CD4-positive, alpha-beta T cell (primary cell): ENCODE measurements at regions not wholly inside any gene's neighbourhood (a gene's known extent, or its start where the extent isn't known, plus 50 kb on each side); places are given as distances from the start of the nearest gene placed in this dataset.

Experiments used
- ATAC-seq: fragments of 200-7000 bp; cut with Tn5 transposase; one replicate; pipeline ENCODE4 v1.10.0; 2022; ENCODE audit warnings: mild to moderate bottlenecking; ENCODE audit not compliant: poor library complexity
- CTCF ChIA-PET: fragments of 350-600 bp; sonication (Branson Sonifier 250); formaldehyde crosslinking; loops from one replicate; lab custom pipeline; 2021; ENCODE audit warnings: antibody characterized with exemption, inconsistent platforms; lab: Charles Lee
- POLR2A ChIA-PET: fragments of 350-600 bp; sonication (Branson Sonifier 250); formaldehyde crosslinking; loops from one replicate; lab custom pipeline; 2021; ENCODE audit warnings: antibody characterized with exemption, inconsistent platforms; lab: Charles Lee
- DNase-seq, 14 experiments: peaks; one replicate each; pipeline ENCODE4 v3.0.0-alpha.2; 2013 to 2020; ENCODE audit warnings: mixed read lengths in 2 of 14
- H3K27ac ChIP-seq, 2 donors: one replicate each; pipeline versions ENCODE4 v1.5.1 to v1.7.0; 2013; ENCODE audit warnings: low read length in 2 of 2, low read depth in 1 of 2, mild to moderate bottlenecking in 1 of 2
- H3K27me3 ChIP-seq, 2 experiments: 1 replicate in 1 of 2; 2 replicates in 1 of 2; pipeline versions ENCODE4 v1.6.1 to v1.7.0; 2013; ENCODE audit warnings: low read length in 2 of 2, control low read depth in 1 of 2, mild to moderate bottlenecking in 1 of 2, moderate library complexity in 1 of 2; ENCODE audit not compliant: insufficient read depth in 2 of 2, control insufficient read depth in 1 of 2
- H3K36me3 ChIP-seq: one replicate; pipeline ENCODE4 v1.6.1; 2013; ENCODE audit warnings: low read length, control low read depth; ENCODE audit not compliant: insufficient read depth
- H3K4me1 ChIP-seq: one replicate; pipeline ENCODE4 v1.6.1; 2013; ENCODE audit warnings: low read length, control low read depth; ENCODE audit not compliant: insufficient read depth
- H3K4me3 ChIP-seq: one replicate; pipeline ENCODE4 v1.5.1; 2013; ENCODE audit warnings: mild to moderate bottlenecking, low read length, moderate library complexity
- H3K9me3 ChIP-seq, 2 experiments: 1 replicate in 1 of 2; 2 replicates in 1 of 2; pipeline versions ENCODE4 v1.6.1 to v1.7.0; 2013; ENCODE audit warnings: low read length in 2 of 2, mild to moderate bottlenecking in 2 of 2, control low read depth in 1 of 2, moderate library complexity in 1 of 2; ENCODE audit not compliant: control insufficient read depth in 1 of 2, insufficient read depth in 1 of 2
- H3K27ac Mint-ChIP-seq: one replicate; pipeline ENCODE4 v1.8.0; 2020; ENCODE audit warnings: mixed read lengths
- H3K27me3 Mint-ChIP-seq: one replicate; pipeline ENCODE4 v1.8.0; 2021; ENCODE audit warnings: mixed read lengths
- H3K36me3 Mint-ChIP-seq: one replicate; pipeline ENCODE4 v1.8.0; 2021; ENCODE audit warnings: low read depth, mixed read lengths
- H3K4me1 Mint-ChIP-seq: one replicate; pipeline ENCODE4 v1.8.0; 2021; ENCODE audit warnings: low read depth, mixed read lengths
- H3K4me3 Mint-ChIP-seq: one replicate; pipeline ENCODE4 v1.8.0; 2020; ENCODE audit warnings: mild to moderate bottlenecking, mixed read lengths
- H3K9me3 Mint-ChIP-seq: one replicate; pipeline ENCODE4 v1.8.0; 2020; ENCODE audit warnings: mixed read lengths
- CTCF ChIP-seq: fragments of 200-600 bp; IDR thresholded peaks from one replicate; pipeline ENCODE4 v1.8.0; 2022; ENCODE audit warnings: antibody characterized with exemption, mild to moderate bottlenecking
- intact Hi-C, 2 experiments: fragments of 100-400 bp; cut with DNase I in 1 of 2; cut with micrococcal nuclease in 1 of 2; formaldehyde crosslinking; loops; one replicate each; pipeline versions ENCODE4 v1.15.1 to v1.9.0; 2023 to 2025; cut with DNase I, micrococcal nuclease

DNA sequence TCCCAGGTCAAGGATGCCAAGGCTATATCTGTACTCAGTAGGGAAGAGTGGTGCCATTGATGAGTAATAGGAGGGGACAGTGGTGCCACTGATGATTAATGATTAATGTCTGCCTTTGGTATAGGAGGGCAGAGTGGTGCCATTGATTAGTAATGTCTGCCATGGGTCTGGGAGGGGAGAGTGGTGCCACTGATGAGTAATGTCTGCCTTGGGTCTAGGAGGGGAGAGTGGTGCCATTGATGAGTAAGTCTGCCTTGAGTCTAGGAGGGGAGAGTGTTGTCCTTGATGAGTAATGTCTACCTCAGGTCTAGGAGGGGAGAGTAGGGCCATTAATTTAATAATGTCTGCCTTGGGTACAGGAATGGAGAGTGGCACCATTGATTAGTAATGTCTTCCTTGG lies 507.8 kb upstream of the EEF2KMT start:
- intact Hi-C loops = no loop called here
- Histone ChIP-seq H3K36me3 (no peaks in the 10 kb centered on the region), H3K27ac (no peak overlapping the region), H3K4me1 (no peaks in the 10 kb centered on the region), H3K9me3 (peaks cover 0 to 3% of the 10 kb centered on the region in 2 experiments), H3K27me3 (no peaks in the 10 kb centered on the region), H3K4me3 (no peak overlapping the region)
- Mint-ChIP-seq H3K27ac (no peak overlapping the region), H3K4me1 (no peaks in the 10 kb centered on the region), H3K9me3 (peaks cover 11% of the 10 kb centered on the region), H3K36me3 (no peaks in the 10 kb centered on the region), H3K4me3 (no peak overlapping the region), H3K27me3 (no peaks in the 10 kb centered on the region)
- DNase-seq (no peak), ATAC-seq (no peak)
- ChIA-PET CTCF (no interaction called here), POLR2A (no interaction called here)
- TF ChIP-seq CTCF = no peak

DNA sequence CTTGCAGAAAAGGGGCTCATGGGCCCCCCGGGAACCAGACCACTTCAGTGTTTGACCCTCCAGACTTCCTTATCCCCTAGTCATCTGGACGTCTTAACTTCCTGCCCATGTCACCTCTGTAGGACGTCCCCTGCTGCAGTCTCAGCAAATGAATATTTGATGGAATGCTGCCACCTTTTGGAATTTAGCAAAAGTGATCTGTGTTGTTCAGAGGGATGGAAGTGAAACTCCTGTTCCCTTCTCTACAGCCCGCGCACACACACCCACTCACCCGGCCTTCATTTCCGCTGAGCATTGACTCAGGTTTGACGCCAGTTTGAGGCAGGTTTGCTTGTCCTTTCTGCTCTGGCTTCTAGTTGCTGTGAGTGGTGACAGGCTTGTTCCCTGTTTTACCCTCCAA lies 507.2 kb upstream of the EEF2KMT start:
- ATAC-seq (no peak), DNase-seq (no peak)
- H3K9me3 Mint-ChIP-seq = peaks cover 11% of the 10 kb centered on the region
- H3K36me3 ChIP-seq = no peaks in the 10 kb centered on the region
- no peaks in the 10 kb centered on the region for H3K27me3 Mint-ChIP-seq
- H3K36me3 Mint-ChIP-seq = no peaks in the 10 kb centered on the region
- no peak for TF ChIP-seq CTCF
- H3K4me3 Mint-ChIP-seq = no peak overlapping the region
- H3K27me3 ChIP-seq = no peaks in the 10 kb centered on the region
- ChIA-PET CTCF (no interaction called here), POLR2A (no interaction called here)
- no peak overlapping the region for H3K27ac Mint-ChIP-seq
- no peak overlapping the region for H3K4me3 ChIP-seq
- H3K4me1 Mint-ChIP-seq = no peaks in the 10 kb centered on the region
- no peaks in the 10 kb centered on the region for H3K4me1 ChIP-seq
- H3K27ac ChIP-seq = no peak overlapping the region
- H3K9me3 ChIP-seq = peaks cover 0 to 7% of the 10 kb centered on the region in 2 experiments
- intact Hi-C loops = no loop called here

GRCh38 chr16:5603836-5604235 lies 506.2 kb upstream of the EEF2KMT start:
- H3K36me3 Mint-ChIP-seq = no peaks in the 10 kb centered on the region
- DNase-seq = no peak
- Histone ChIP-seq H3K27ac (no peak overlapping the region), H3K27me3 (no peaks in the 10 kb centered on the region), H3K36me3 (no peaks in the 10 kb centered on the region), H3K4me3 (no peak overlapping the region), H3K4me1 (no peaks in the 10 kb centered on the region), H3K9me3 (peaks cover 0 to 5% of the 10 kb centered on the region in 2 experiments)
- intact Hi-C loops = no loop called here
- CTCF ChIA-PET = no interaction called here
- no peak overlapping the region for H3K27ac Mint-ChIP-seq
- H3K4me3 Mint-ChIP-seq = no peak overlapping the region
- peaks cover 13% of the 10 kb centered on the region for H3K9me3 Mint-ChIP-seq
- H3K27me3 Mint-ChIP-seq = no peaks in the 10 kb centered on the region
- H3K4me1 Mint-ChIP-seq = no peaks in the 10 kb centered on the region
- TF ChIP-seq CTCF = no peak
- ATAC-seq = no peak
- POLR2A ChIA-PET = no interaction called here
